HCT116 (cell line): ENCODE measurements at regions not wholly inside any gene's neighbourhood (a gene's known extent, or its start where the extent isn't known, plus 50 kb on each side); places are given as distances from the start of the nearest gene placed in this dataset.
"Not testable (repeated sequence)": the region's sequence is repeated elsewhere in the genome, so short reads cannot be mapped to it uniquely, and the experiment has no call there.

Source experiments
- ATAC-seq: fragments of 200-7000 bp; cut with Tn5 transposase; 2 replicates; pipeline ENCODE4 v1.9.1; 2020; ENCODE audit warnings: mild to moderate bottlenecking, moderate library complexity
- BruUV-seq: library from RNA; stranded (reverse); fragments of 400-500 nt; replicated peaks from 2 replicates; lab custom pipeline; 2021; lab: Mats Ljungman, UMichigan
- CTCF ChIA-PET: fragments of 300-600 bp; sonication (Branson Sonifier 250); formaldehyde crosslinking; loops from one replicate; lab custom pipeline; 2021; ENCODE audit warnings: antibody characterized with exemption; lab: Charles Lee
- POLR2A ChIA-PET: fragments of 300-600, 350-600 bp; sonication (Branson Sonifier 250); formaldehyde crosslinking; loops from one replicate; lab custom pipeline; 2021; ENCODE audit warnings: antibody characterized with exemption; lab: Charles Lee
- RAD21 ChIA-PET, 2 experiments: fragments of 300-600 bp; sonication (Branson Sonifier 250); formaldehyde crosslinking; loops; one replicate each; lab custom pipeline; 2023; ENCODE audit warnings: low total read pairs in 2 of 2; ENCODE audit not compliant: uncharacterized antibody in 2 of 2, unreplicated experiment in 2 of 2, low non-redundant PET in 1 of 2; lab: Charles Lee
- DNase-seq: peaks from one replicate; pipeline ENCODE4 v3.0.0-alpha.2; 2010; ENCODE audit warnings: low read depth, low spot score
- H2AFZ ChIP-seq: fragments of 200-600 bp; shearing (Covaris generic), sonication (generic); 2 replicates; pipeline ENCODE4 v1.6.1; 2017; ENCODE audit warnings: low read depth, mixed run types, mixed read lengths, antibody characterized with exemption, low read length; ENCODE audit not compliant: poor library complexity, severe bottlenecking
- H3K27ac ChIP-seq: 2 replicates; pipeline ENCODE4 v1.5.1; 2012; ENCODE audit warnings: low read depth, low read length
- H3K27me3 ChIP-seq: fragments of 200-600 bp; sonication (generic); 2 replicates; pipeline ENCODE4 v1.6.1; 2016; ENCODE audit warnings: mixed run types, low read length, mixed read lengths; ENCODE audit not compliant: insufficient read depth
- H3K36me3 ChIP-seq, 2 experiments: fragments of 200-500 bp in 1 of 2; fragments of 200-600 bp in 1 of 2; sonication (Bioruptor generic) in 1 of 2; sonication (generic) in 1 of 2; 2 replicates each; pipeline versions ENCODE4 v1.5.1 to v1.6.1; 2014 to 2016; ENCODE audit warnings: low read length in 2 of 2, inconsistent platforms in 1 of 2, mixed read lengths in 1 of 2, mixed run types in 1 of 2; ENCODE audit not compliant: insufficient read depth in 2 of 2, control insufficient read depth in 1 of 2
- H3K4me1 ChIP-seq, 2 experiments: fragments of 200-600 bp in 1 of 2; sonication (generic) in 1 of 2; 2 replicates each; pipeline versions ENCODE4 v1.5.1 to v1.6.1; 2012 to 2017; ENCODE audit warnings: low read length in 2 of 2, inconsistent platforms in 1 of 2, mild to moderate bottlenecking in 1 of 2, mixed read lengths in 1 of 2, mixed run types in 1 of 2, moderate library complexity in 1 of 2; ENCODE audit not compliant: insufficient read depth in 2 of 2, control insufficient read depth in 1 of 2
- H3K4me2 ChIP-seq: fragments of 200-600 bp; sonication (generic); 2 replicates; pipeline ENCODE4 v1.6.1; 2017; ENCODE audit warnings: mixed run types, low read length, mixed read lengths
- H3K4me3 ChIP-seq, 2 experiments: fragments of 200-600 bp in 1 of 2; sonication (generic) in 1 of 2; replicated peaks in 1 of 2; 2 replicates each; pipeline ENCODE4 v1.5.1; 2011 to 2016; ENCODE audit warnings: low read length in 2 of 2, control low read depth in 1 of 2, low read depth in 1 of 2, mild to moderate bottlenecking in 1 of 2, mixed read lengths in 1 of 2, mixed run types in 1 of 2
- H3K79me2 ChIP-seq: fragments of 200-600 bp; sonication (generic); 2 replicates; pipeline ENCODE4 v1.6.1; 2017; ENCODE audit warnings: mild to moderate bottlenecking, mixed run types, low read length, moderate library complexity, mixed read lengths; ENCODE audit not compliant: insufficient read depth
- H3K9ac ChIP-seq: fragments of 200-600 bp; sonication (generic); 2 replicates; pipeline ENCODE4 v1.6.1; 2016; ENCODE audit warnings: low read length, mixed read lengths
- H3K9me2 ChIP-seq: fragments of 200-600 bp; sonication (generic), shearing (Covaris generic); 2 replicates; pipeline ENCODE4 v1.6.1; 2017; ENCODE audit warnings: mixed run types, mild to moderate bottlenecking, moderate library complexity; ENCODE audit not compliant: insufficient read depth
- H3K9me3 ChIP-seq, 2 experiments: fragments of 200-500 bp in 1 of 2; fragments of 200-600 bp in 1 of 2; sonication (Bioruptor generic) in 1 of 2; sonication (generic) in 1 of 2; 2 replicates each; pipeline ENCODE4 v1.6.1; 2014 to 2017; ENCODE audit warnings: low read length in 2 of 2, mixed read lengths in 2 of 2, inconsistent platforms in 1 of 2, low read depth in 1 of 2, mild to moderate bottlenecking in 1 of 2, mixed run types in 1 of 2, moderate library complexity in 1 of 2; ENCODE audit not compliant: control insufficient read depth in 1 of 2, insufficient read depth in 1 of 2
- H4K20me1 ChIP-seq: fragments of 200-600 bp; sonication (generic), shearing (Covaris generic); 2 replicates; pipeline ENCODE4 v1.6.1; 2017; ENCODE audit warnings: mixed run types, mild to moderate bottlenecking, moderate library complexity; ENCODE audit not compliant: insufficient read depth
- CEBPB ChIP-seq: IDR thresholded peaks from 2 replicates; pipeline ENCODE4 v1.6.1; 2012; ENCODE audit warnings: low read depth
- EZH2phosphoT487 ChIP-seq: fragments of 200-600 bp; IDR thresholded peaks from 2 replicates; pipeline ENCODE4 v1.6.1; 2018; ENCODE audit warnings: antibody characterized with exemption, borderline replicate concordance
- FOSL1 ChIP-seq: IDR thresholded peaks from 2 replicates; pipeline ENCODE4 v1.6.1; 2012; ENCODE audit warnings: low read depth
- POLR2A ChIP-seq: IDR thresholded peaks from 2 replicates; pipeline ENCODE4 v1.7.0; 2011; ENCODE audit warnings: borderline replicate concordance; ENCODE audit not compliant: insufficient read depth, insufficient read length; ENCODE audit errors: extremely low read depth
- RAD21 ChIP-seq: IDR thresholded peaks from 2 replicates; pipeline ENCODE4 v1.6.1; 2012; ENCODE audit warnings: low read depth, mild to moderate bottlenecking
- SIN3A ChIP-seq: IDR thresholded peaks from 2 replicates; pipeline ENCODE4 v1.6.1; 2012; ENCODE audit warnings: low read depth
- YY1 ChIP-seq: IDR thresholded peaks from 2 replicates; pipeline ENCODE4 v1.6.1; 2011; ENCODE audit warnings: low read length, low read depth, moderate library complexity, mild to moderate bottlenecking; ENCODE audit not compliant: insufficient replicate concordance; ENCODE audit errors: extremely low read depth
- ZBTB33 ChIP-seq: IDR thresholded peaks from 2 replicates; pipeline ENCODE4 v1.6.1; 2011; ENCODE audit warnings: mild to moderate bottlenecking, low read length, moderate library complexity; ENCODE audit not compliant: insufficient replicate concordance; ENCODE audit errors: extremely low read depth
- ZNF274 ChIP-seq: fragments of 200-500 bp; sonication (Bioruptor generic); IDR thresholded peaks from 2 replicates; pipeline ENCODE4 v1.6.1; 2014; ENCODE audit warnings: mild to moderate bottlenecking, low read depth, low read length, inconsistent platforms
- intact Hi-C: fragments of 100-400 bp; cut with micrococcal nuclease; formaldehyde crosslinking; loops from 2 replicates; pipeline ENCODE4 v1.10.0; 2022

DNA sequence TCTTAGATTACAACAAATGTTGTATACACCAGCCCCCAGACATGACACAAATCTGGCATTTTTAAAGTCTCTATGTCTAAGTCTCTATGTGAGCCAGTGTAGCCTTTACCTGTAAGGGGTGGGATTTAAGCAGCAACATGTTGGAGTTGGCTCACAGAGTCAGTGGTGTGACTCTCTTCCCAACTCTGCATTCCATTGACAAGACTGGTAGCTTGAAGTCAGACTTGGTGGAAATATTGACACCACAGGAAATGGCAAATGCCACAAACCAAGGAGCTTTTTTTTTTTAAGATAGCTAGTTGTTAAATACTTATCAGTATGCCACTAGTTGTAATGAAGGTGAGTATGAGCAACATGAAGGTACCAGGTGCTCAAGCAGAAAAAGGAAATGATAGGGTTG lies 103.1 kb upstream of the SMLR1 start (continued):
- TF ChIP-seq ZBTB33 = no peak

DNA sequence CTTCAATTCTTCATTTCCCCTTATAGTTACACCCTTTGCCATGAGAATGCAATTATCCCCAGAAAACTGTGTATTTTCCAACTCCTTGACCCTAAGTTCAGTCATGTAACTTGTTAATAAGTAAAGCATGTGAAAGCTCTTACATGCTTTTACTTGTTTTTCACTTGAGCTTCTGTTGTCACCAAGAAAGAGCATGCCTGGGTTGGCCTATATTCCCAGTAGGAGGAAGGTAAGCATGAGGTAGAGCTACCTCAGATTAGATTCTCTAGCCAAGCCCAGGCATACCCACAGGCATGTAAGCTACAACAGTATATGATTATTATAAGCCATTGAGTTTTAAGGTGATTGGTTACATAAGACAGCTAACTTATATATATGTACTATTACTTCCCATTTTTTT lies 101.7 kb upstream of the SMLR1 start:
- no peaks in the 10 kb centered on the region for H3K9me2 ChIP-seq
- H3K27me3 ChIP-seq = no peaks in the 10 kb centered on the region
- DNase-seq (no peak), ATAC-seq (no peak)
- no peak overlapping the region for H3K9ac ChIP-seq
- CTCF ChIA-PET = interaction anchor here (1.0 kb wide), 1 partner anchor 27 kb away, joined by 3 read pairs; no protein-coding TSS in a partner anchor
- H3K4me3 ChIP-seq = no peak overlapping the region
- intact Hi-C loops = no loop called here
- H3K9me3 ChIP-seq = no peaks in the 10 kb centered on the region
- TF ChIP-seq POLR2A (no peak), SIN3A (no peak), FOSL1 (no peak), CEBPB (no peak), RAD21 (no peak), ZNF274 (no peak), EZH2phosphoT487 (no peak), YY1 (no peak)
- no TSS peak for BruUV-seq
- H4K20me1 ChIP-seq = no peaks in the 10 kb centered on the region
- no peak overlapping the region for H3K4me2 ChIP-seq
- no peak overlapping the region for H2AFZ ChIP-seq
- no peaks in the 10 kb centered on the region for H3K79me2 ChIP-seq
- H3K36me3 ChIP-seq = no peaks in the 10 kb centered on the region
- no peak overlapping the region for H3K27ac ChIP-seq
- POLR2A ChIA-PET = no interaction called here
- RAD21 ChIA-PET = no interaction called here
- H3K4me1 ChIP-seq = no peaks in the 10 kb centered on the region

DNA sequence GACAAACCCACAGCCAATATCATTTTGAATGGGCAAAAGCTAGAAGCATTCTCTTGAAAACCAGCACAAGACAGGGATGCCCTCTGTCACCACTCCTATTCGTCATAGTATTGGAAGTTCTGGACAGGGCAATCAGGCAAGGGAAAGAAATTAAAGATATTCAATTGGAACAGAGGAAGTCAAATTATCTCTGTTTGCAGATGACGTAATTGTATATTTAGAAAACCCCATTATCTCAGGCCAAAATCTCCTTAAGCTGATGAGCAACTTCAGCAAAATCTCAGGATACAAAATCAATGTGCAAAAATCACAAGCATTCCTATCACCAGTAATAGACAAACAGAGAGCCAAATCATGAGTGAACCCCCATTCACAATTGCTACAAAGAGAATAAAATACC lies 99.1 kb upstream of the SMLR1 start:
- BruUV-seq, H3K9me2 ChIP-seq, H3K9ac ChIP-seq, RAD21 ChIA-PET, H3K9me3 ChIP-seq, intact Hi-C loops, H2AFZ ChIP-seq, H4K20me1 ChIP-seq, H3K27ac ChIP-seq, H3K27me3 ChIP-seq, H3K4me3 ChIP-seq, POLR2A ChIA-PET, DNase-seq, H3K4me1 ChIP-seq, CTCF ChIA-PET, H3K36me3 ChIP-seq, H3K79me2 ChIP-seq, ATAC-seq, H3K4me2 ChIP-seq: not testable (repeated sequence)
